Ascending aorta (tissue), 2 donors: ENCODE measurements at regions not wholly inside any gene's neighbourhood (a gene's known extent, or its start where the extent isn't known, plus 50 kb on each side); places are given as distances from the start of the nearest gene placed in this dataset.

Source experiments
- DNase-seq, 2 donors: peaks; one replicate each; pipeline ENCODE4 v3.0.0-alpha.2; 2019; ENCODE audit warnings: low spot score in 2 of 2
- H3K27ac ChIP-seq, 2 donors: fragments of 200-600 bp; sonication (generic); one replicate each; pipeline ENCODE4 v1.5.1; 2016 to 2017; ENCODE audit warnings: mild to moderate bottlenecking in 1 of 2
- H3K27me3 ChIP-seq: fragments of 200-600 bp; sonication (generic); one replicate; pipeline ENCODE4 v1.5.1; 2017
- H3K36me3 ChIP-seq, 2 donors: fragments of 200-600 bp; sonication (generic); one replicate each; pipeline ENCODE4 v1.5.1; 2016
- H3K4me1 ChIP-seq, 2 donors: fragments of 200-600 bp; sonication (generic); one replicate each; pipeline ENCODE4 v1.5.1; 2016 to 2017; ENCODE audit warnings: mild to moderate bottlenecking in 1 of 2
- H3K4me3 ChIP-seq, 2 donors: fragments of 200-600 bp; sonication (generic); one replicate each; pipeline ENCODE4 v1.5.1; 2016 to 2017; ENCODE audit warnings: mild to moderate bottlenecking in 1 of 2
- H3K9me3 ChIP-seq, 2 donors: fragments of 200-600 bp; sonication (generic); one replicate each; pipeline ENCODE4 v1.5.1; 2016
- intact Hi-C: fragments of 100-400 bp; cut with DNase I; formaldehyde crosslinking; loops from one replicate; pipeline ENCODE4 v1.15.1; 2023
- TF ChIP-seq, protein P1 (sequence below), 3 experiments: fragments of 200-600 bp in 2 of 3; fragments of 450-650 bp in 1 of 3; sonication (generic) in 2 of 3; IDR thresholded peaks; one replicate each; pipeline ENCODE4 v1.5.1; 2016 to 2019; ENCODE audit warnings: antibody characterized with exemption in 3 of 3, mild to moderate bottlenecking in 1 of 3, moderate library complexity in 1 of 3

DNA sequence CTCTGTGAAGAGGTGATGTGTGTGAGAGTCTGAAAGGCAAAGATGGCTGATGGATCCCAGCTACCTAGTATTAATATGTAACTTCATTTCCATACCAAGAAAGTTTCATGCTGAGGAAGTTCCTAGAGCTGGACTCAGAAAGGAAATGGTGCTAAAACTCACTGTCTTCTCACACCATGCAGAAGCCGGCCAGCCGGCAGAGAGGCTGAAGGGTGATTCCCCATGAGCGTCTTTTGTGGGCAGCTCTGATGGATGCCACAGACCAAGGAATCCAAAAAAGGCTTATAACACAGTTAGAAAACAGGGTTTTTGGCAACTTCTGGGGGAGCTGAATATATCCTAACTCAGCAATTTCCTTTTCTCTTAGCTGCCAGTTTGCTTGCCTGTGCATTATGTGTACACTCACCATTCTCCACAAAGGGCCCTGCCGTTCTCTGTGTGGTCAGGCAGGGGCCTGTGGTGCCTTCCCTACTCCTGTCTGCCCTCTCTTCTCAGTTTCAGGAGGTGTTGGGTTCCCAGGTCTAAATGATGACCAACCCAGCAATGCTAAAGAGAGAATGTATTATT lies 289.4 kb downstream of the MTX2 start:
- Histone ChIP-seq H3K27me3 (no peaks in the 10 kb centered on the region), H3K9me3 (no peaks in the 10 kb centered on the region), H3K36me3 (no peaks in the 10 kb centered on the region), H3K27ac (no peak overlapping the region), H3K4me1 (peaks cover 0 to under 1% of the 10 kb centered on the region in 2 donors), H3K4me3 (no peak overlapping the region)
- DNase-seq = no peak
- intact Hi-C loops = loop anchor here (10.0 kb wide), 1 partner anchor 284 kb away; no protein-coding TSS in a partner anchor
- TF ChIP-seq, protein P1, sequence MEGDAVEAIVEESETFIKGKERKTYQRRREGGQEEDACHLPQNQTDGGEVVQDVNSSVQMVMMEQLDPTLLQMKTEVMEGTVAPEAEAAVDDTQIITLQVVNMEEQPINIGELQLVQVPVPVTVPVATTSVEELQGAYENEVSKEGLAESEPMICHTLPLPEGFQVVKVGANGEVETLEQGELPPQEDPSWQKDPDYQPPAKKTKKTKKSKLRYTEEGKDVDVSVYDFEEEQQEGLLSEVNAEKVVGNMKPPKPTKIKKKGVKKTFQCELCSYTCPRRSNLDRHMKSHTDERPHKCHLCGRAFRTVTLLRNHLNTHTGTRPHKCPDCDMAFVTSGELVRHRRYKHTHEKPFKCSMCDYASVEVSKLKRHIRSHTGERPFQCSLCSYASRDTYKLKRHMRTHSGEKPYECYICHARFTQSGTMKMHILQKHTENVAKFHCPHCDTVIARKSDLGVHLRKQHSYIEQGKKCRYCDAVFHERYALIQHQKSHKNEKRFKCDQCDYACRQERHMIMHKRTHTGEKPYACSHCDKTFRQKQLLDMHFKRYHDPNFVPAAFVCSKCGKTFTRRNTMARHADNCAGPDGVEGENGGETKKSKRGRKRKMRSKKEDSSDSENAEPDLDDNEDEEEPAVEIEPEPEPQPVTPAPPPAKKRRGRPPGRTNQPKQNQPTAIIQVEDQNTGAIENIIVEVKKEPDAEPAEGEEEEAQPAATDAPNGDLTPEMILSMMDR (IDR thresholded peaks at IDR 0.05) = no peak

DNA sequence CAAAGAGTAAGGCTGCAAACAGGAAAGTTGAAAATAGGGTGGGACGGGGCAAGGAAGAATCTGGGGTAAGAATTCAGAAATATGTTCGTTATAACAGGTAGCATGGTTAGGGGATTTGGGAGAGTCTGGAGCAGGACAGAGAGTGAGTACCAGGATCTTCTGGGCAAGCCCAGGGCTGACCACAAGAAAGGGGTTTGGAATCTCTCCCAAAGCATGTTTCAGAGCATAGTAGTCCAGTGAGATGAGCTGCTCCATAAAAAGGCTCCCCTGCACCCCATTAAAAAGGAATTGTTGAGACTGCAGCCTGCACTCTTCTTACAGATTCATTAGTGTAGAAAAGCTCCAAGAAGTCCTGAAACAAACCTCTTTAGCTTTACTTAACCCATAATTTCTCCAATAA lies 291.1 kb downstream of the MTX2 start:
- intact Hi-C loops = no loop called here
- TF ChIP-seq, protein P1 (IDR thresholded peaks at IDR 0.05) = no peak
- Histone ChIP-seq H3K27ac (no peak overlapping the region), H3K4me1 (no peaks in the 10 kb centered on the region), H3K9me3 (no peaks in the 10 kb centered on the region), H3K27me3 (no peaks in the 10 kb centered on the region), H3K4me3 (no peak overlapping the region), H3K36me3 (no peaks in the 10 kb centered on the region)
- no peak for DNase-seq

DNA sequence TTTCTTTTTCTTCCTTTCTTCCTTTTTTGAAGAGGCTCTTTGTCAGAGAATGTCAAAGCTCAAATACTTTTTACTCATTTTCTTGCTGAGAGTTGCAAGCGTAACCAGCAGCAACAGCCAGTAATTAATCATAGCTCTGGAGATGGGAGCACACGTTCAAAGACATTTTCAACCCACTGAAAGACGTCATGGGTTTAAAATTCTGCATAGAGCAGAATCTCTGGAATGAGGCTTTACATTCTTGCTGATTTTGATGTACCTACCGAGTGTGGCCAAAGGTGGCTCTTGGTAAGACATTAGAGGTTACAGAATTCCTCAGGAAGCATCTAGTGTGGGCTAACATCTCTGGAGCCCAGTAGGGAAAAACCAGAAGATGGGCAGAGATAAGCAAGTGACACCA lies 292.5 kb downstream of the MTX2 start:
- Histone ChIP-seq H3K4me1 (no peaks in the 10 kb centered on the region), H3K27me3 (no peaks in the 10 kb centered on the region), H3K9me3 (no peaks in the 10 kb centered on the region), H3K36me3 (no peaks in the 10 kb centered on the region), H3K27ac (no peak overlapping the region), H3K4me3 (no peak overlapping the region)
- TF ChIP-seq, protein P1 (IDR thresholded peaks at IDR 0.05) = no peak
- no peak for DNase-seq
- intact Hi-C loops = no loop called here

DNA sequence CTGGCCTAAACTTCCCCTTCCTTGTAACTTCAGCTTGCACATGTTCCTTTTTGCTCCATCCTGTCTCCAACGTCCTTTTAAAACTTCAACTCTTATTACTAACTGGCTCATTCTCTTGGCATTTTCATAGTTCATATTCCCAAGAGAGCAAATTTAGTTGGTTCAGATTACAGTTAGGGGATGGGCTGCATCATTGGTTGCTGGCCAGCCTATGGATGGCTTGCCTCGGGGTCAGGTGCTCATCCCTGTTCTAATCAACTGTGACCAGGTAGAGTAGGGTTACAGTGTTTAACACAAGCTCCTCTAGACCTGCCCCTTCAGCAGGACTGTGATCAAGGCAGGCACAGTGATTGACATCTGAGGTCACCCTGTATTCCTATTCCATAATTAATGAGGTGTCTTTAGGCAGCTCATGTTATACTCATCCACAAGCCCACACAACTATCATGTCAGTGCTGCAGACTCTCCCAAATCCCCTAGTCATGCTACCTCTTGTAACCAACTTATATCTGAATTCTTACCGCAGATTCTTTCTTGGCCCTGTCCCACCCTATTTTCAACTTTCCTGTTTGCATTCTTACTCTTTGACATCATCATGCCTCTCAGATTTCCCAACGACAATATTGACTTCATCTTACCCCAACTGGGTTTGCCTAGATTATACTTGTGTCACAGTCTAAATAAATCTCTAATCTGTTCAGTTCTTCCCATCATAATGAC lies 293.3 kb downstream of the MTX2 start:
- no peak overlapping the region for H3K4me3 ChIP-seq
- no peaks in the 10 kb centered on the region for H3K36me3 ChIP-seq
- TF ChIP-seq, protein P1 (IDR thresholded peaks at IDR 0.05) = no peak
- H3K9me3 ChIP-seq = no peaks in the 10 kb centered on the region
- no peaks in the 10 kb centered on the region for H3K27me3 ChIP-seq
- H3K27ac ChIP-seq = no peak overlapping the region
- H3K4me1 ChIP-seq = no peaks in the 10 kb centered on the region
- intact Hi-C loops = no loop called here
- DNase-seq = no peak

DNA sequence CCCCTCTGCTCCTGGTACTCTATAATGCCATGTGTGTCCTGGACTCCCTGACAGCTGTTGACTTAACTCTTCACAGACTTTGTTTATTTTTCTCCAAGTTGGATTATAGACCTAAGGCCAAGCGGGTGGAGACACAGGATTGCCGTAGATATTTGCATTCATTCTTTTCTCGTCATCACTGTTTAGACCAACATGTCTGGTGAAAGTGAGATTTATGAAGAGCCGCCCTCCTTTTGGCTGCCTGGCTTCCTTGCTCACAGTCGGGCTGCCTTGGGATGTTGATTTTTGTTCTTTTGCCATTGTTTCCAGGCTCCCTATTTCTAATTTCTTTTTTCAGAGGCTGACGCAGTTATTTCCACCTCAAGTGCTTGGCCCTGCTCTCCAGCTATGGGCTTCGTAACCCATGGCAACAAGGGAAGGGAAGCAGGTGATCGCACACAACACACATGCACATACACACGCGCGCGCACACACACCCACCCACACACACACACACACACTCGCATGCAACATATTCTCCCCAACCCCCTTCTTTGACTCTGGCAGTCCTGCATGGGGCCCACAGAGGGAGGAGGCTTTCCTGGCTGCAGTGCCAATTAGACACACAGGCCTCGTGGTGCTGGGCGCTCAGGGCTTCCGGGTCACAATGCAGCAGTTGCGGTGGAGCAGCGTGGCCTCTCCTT lies 296.5 kb downstream of the MTX2 start:
- intact Hi-C loops = no loop called here

More for the DNA sequence above, 296.5 kb downstream of the MTX2 start:
- Histone ChIP-seq H3K36me3 (no peaks in the 10 kb centered on the region), H3K27ac (no peak overlapping the region), H3K27me3 (no peaks in the 10 kb centered on the region), H3K4me1 (no peaks in the 10 kb centered on the region), H3K9me3 (no peaks in the 10 kb centered on the region), H3K4me3 (no peak overlapping the region)
- DNase-seq = no peak
- TF ChIP-seq, protein P1 (IDR thresholded peaks at IDR 0.05) = no peak
